ENCODE measurements at regions not wholly inside any gene's neighbourhood (a gene's known extent, or its start where the extent isn't known, plus 50 kb on each side); places are given as distances from the start of the nearest gene placed in this dataset.

DNA sequence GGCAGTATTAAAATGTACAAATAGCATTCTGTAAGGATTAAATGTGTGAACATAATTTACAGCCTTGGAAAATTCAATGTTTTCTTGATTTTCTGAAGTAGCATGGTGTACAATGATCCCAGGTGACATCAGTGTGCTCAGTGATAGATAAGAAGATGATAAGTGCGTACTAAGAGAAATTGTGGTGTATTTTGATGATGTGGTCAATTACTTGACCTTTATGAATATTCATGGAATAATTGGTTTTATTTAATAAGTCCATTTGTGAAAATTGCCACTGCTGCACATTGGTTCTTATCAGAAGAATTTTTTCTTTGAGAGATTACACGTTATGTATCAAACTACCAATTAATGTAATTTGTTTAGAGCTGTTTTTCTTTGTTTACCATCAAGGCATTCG is 128.8 kb downstream of the FOXG1 start:
- in situ Hi-C loops (cut with MboI; ENCODE audit: low sequenced_read_pairs, unreplicated experiment), result no loop called here
- TF ChIP-seq, protein P1, sequence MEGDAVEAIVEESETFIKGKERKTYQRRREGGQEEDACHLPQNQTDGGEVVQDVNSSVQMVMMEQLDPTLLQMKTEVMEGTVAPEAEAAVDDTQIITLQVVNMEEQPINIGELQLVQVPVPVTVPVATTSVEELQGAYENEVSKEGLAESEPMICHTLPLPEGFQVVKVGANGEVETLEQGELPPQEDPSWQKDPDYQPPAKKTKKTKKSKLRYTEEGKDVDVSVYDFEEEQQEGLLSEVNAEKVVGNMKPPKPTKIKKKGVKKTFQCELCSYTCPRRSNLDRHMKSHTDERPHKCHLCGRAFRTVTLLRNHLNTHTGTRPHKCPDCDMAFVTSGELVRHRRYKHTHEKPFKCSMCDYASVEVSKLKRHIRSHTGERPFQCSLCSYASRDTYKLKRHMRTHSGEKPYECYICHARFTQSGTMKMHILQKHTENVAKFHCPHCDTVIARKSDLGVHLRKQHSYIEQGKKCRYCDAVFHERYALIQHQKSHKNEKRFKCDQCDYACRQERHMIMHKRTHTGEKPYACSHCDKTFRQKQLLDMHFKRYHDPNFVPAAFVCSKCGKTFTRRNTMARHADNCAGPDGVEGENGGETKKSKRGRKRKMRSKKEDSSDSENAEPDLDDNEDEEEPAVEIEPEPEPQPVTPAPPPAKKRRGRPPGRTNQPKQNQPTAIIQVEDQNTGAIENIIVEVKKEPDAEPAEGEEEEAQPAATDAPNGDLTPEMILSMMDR (IDR thresholded peaks at IDR 0.05; ENCODE audit: borderline replicate concordance, control extremely low read depth, extremely low read depth, insufficient read depth, missing control alignments), result no peak
- DNase-seq (ENCODE audit: low spot score), result no peak

DNA sequence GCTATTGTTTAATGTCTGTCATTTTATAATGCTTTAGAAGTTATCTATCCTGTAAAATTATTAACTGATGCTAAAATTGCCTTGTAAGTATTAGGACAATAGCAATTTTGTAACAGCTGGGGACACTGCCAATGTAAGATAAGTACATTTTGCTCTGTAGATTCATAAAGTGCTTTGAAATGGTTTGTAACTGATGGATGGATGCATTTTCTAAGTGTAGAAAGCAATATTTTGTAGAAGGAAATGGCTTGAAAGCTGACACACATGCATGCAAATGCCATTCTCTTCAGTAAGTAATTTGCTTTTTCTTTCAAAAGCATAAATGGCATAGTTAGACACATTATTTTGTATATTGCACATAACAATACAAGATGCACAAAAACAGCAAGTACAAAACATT is 129.8 kb downstream of the FOXG1 start:
- TF ChIP-seq, protein P1 (IDR thresholded peaks at IDR 0.05; ENCODE audit: borderline replicate concordance, control extremely low read depth, extremely low read depth, insufficient read depth, missing control alignments), result no peak
- in situ Hi-C loops (cut with MboI; ENCODE audit: low sequenced_read_pairs, unreplicated experiment), result no loop called here
- no peak for DNase-seq (ENCODE audit: low spot score)

DNA sequence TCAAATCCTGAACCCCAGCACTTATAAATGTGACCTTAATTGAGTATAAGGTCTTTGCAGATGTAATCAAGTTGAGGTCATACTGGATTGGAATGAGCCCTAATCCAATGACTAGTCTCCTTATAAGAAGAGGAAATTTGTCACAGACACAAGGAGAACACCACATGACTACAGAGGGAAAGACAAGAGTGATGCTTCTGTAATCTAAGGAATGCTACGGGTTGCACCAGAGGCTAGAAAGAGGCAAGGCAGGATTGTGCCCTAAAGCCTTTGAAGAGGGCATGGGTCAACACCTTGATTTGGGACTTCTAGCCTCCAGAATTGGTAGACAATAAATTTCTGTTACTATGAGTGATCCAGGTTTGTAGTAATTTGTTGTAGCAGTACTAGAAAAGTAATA is 135.0 kb downstream of the FOXG1 start:
- TF ChIP-seq, protein P1 (IDR thresholded peaks at IDR 0.05; ENCODE audit: borderline replicate concordance, control extremely low read depth, extremely low read depth, insufficient read depth, missing control alignments), result no peak
- no peak for DNase-seq (ENCODE audit: low spot score)
- in situ Hi-C loops (cut with MboI; ENCODE audit: low sequenced_read_pairs, unreplicated experiment), result no loop called here

DNA sequence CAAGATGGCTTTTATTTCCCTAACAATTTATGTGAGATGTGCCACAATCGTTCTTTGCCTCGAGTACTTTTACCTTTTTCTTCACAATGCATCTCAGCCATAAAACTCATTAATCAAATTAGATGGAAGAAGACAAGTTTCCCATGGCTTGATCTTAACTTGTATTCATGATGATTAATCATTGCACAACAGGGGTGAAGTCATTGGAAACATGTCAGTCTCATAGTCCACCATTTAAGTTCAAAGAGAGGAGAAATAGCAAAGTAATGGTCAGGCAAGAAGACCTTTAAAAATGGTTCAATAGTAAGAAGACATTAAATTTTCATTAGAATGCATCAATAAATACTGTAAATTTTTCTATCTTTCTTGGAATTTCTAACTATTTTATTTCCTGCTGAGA is 136.3 kb downstream of the FOXG1 start:
- in situ Hi-C loops (cut with MboI; ENCODE audit: low sequenced_read_pairs, unreplicated experiment), result no loop called here
- TF ChIP-seq, protein P1 (IDR thresholded peaks at IDR 0.05; ENCODE audit: borderline replicate concordance, control extremely low read depth, extremely low read depth, insufficient read depth, missing control alignments), result no peak
- no peak for DNase-seq (ENCODE audit: low spot score)

DNA sequence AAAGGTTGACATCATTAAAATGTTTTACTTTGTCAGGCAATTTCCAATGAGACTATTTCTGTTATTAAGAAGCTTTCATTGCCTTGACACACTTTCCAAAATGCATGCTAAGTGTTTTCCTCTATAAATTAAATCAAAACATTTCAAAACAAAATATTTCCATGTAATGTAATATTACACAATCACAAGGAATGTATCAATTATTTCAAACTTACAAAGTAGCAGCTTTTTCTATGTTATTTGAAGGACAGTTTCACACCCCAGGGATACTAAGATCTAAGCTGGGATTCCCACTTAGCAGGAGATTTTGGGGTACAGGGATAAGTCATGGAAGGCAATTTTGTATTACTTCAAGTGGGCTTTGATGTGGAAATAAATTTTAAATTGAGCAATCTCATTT is 144.9 kb downstream of the FOXG1 start:
- in situ Hi-C loops (cut with MboI; ENCODE audit: low sequenced_read_pairs, unreplicated experiment), result no loop called here

DNA sequence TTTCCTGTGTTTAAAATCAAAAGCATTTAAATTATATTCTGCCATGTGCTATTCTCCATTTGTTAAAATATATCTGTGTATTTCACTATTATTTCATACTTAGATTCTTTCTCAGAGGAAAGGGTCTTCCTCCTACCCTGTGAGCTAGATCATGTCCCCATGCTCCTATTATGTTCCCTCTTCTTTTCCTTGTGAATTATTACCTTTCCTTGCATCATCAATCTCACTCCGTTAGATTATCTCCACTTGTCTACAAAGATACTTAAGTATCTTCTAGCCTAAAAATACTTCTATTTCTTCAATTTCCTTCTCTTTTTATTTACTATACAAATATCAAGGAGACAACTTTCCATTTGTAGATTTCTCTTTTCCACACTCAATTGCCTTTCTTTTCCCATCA is 146.5 kb downstream of the FOXG1 start:
- no peak for DNase-seq (ENCODE audit: low spot score)
- in situ Hi-C loops (cut with MboI; ENCODE audit: low sequenced_read_pairs, unreplicated experiment), result no loop called here
- TF ChIP-seq, protein P1 (IDR thresholded peaks at IDR 0.05; ENCODE audit: borderline replicate concordance, control extremely low read depth, extremely low read depth, insufficient read depth, missing control alignments), result no peak

More for the DNA sequence above, 144.9 kb downstream of the FOXG1 start:
- no peak for DNase-seq (ENCODE audit: low spot score)
- TF ChIP-seq, protein P1 (IDR thresholded peaks at IDR 0.05; ENCODE audit: borderline replicate concordance, control extremely low read depth, extremely low read depth, insufficient read depth, missing control alignments), result no peak

DNA sequence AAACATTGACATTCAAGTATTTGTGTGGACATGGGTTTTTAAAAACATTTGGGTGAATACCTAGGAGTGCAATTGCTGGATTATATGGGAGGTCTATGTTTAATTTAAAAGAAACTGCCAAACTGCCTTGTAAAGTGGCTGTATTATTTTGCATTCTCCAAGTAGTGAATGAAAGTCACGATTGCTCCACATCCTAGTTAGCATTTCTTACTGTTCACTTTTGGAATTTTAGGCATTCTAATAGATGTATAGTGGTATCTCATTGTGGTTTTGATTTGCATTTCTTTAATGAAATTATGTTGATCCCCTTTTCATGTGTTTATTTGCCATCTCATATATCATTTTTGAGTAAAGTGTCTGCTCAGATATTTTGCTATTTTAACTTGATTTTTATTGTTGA is 159.5 kb downstream of the FOXG1 start:
- DNase-seq (ENCODE audit: low spot score), result no peak
- in situ Hi-C loops (cut with MboI; ENCODE audit: low sequenced_read_pairs, unreplicated experiment), result no loop called here

More for the DNA sequence above, 159.5 kb downstream of the FOXG1 start:
- TF ChIP-seq, protein P1 (IDR thresholded peaks at IDR 0.05; ENCODE audit: borderline replicate concordance, control extremely low read depth, extremely low read depth, insufficient read depth, missing control alignments), result no peak

Measured in GM13976 (cell line).